B cell (primary cell): ENCODE measurements at regions not wholly inside any gene's neighbourhood (a gene's known extent, or its start where the extent isn't known, plus 50 kb on each side); places are given as distances from the start of the nearest gene placed in this dataset.

ENCODE experiments used
- ATAC-seq: fragments of 200-7000 bp; cut with Tn5 transposase; one replicate; pipeline ENCODE4 v1.10.0; 2021; ENCODE audit warnings: low read depth, mild to moderate bottlenecking, moderate number of reproducible peaks, moderate library complexity
- CTCF ChIA-PET: fragments of 350-600 bp; sonication (Branson Sonifier 250); formaldehyde crosslinking; loops from one replicate; lab custom pipeline; 2021; ENCODE audit warnings: antibody characterized with exemption, inconsistent platforms; lab: Charles Lee
- POLR2A ChIA-PET: fragments of 350-600 bp; sonication (Branson Sonifier 250); formaldehyde crosslinking; loops from one replicate; lab custom pipeline; 2021; ENCODE audit warnings: antibody characterized with exemption; lab: Charles Lee
- DNase-seq: peaks from one replicate; pipeline ENCODE4 v3.0.0; 2013
- H2AFZ ChIP-seq: 2 replicates; pipeline ENCODE4 v1.6.1; 2012; ENCODE audit warnings: mild to moderate bottlenecking, low read depth, low read length; ENCODE audit not compliant: insufficient read depth, poor library complexity, severe bottlenecking
- H3K27ac ChIP-seq, 2 donors: 1 replicate in 1 of 2; 2 replicates in 1 of 2; pipeline ENCODE4 v1.5.1; 2012 to 2013; ENCODE audit warnings: low read length in 2 of 2, mild to moderate bottlenecking in 2 of 2, moderate library complexity in 1 of 2
- H3K27me3 ChIP-seq, 4 experiments: fragments of 200-600 bp in 1 of 4; sonication (generic) in 1 of 4; replicated peaks in 1 of 4; 1 replicate in 2 of 4; 2 replicates in 2 of 4; pipeline versions ENCODE4 v1.6.1 to v1.7.0; 2013 to 2016; ENCODE audit warnings: low read length in 3 of 4, mild to moderate bottlenecking in 2 of 4, mixed read lengths in 1 of 4, moderate library complexity in 1 of 4; ENCODE audit not compliant: insufficient read depth in 4 of 4, control insufficient read depth in 3 of 4; ENCODE audit errors: control extremely low read depth in 1 of 4
- H3K36me3 ChIP-seq, 2 experiments: replicated peaks in 1 of 2; 1 replicate in 1 of 2; 2 replicates in 1 of 2; pipeline versions ENCODE4 v1.6.1 to v1.7.1; 2013; ENCODE audit warnings: low read length in 1 of 2; ENCODE audit not compliant: insufficient read depth in 2 of 2, control insufficient read depth in 1 of 2; ENCODE audit errors: control extremely low read depth in 1 of 2, extremely low read depth in 1 of 2
- H3K4me1 ChIP-seq, 2 donors: fragments of 200-600 bp in 1 of 2; sonication (generic) in 1 of 2; 1 replicate in 1 of 2; 2 replicates in 1 of 2; pipeline versions ENCODE4 v1.5.1 to v1.6.1; 2013 to 2017; ENCODE audit warnings: low read length in 2 of 2; ENCODE audit not compliant: control insufficient read depth in 2 of 2, insufficient read depth in 2 of 2
- H3K4me2 ChIP-seq: replicated peaks from 2 replicates; pipeline ENCODE3; 2012; ENCODE audit warnings: mild to moderate bottlenecking, low read depth, low read length; ENCODE audit not compliant: poor library complexity, severe bottlenecking
- H3K4me3 ChIP-seq, 5 experiments: fragments of 200-600 bp in 1 of 5; sonication (generic) in 1 of 5; 1 replicate in 3 of 5; 2 replicates in 2 of 5; pipeline versions ENCODE4 v1.5.1 to v1.7.0; 2011 to 2016; ENCODE audit warnings: low read length in 4 of 5, mild to moderate bottlenecking in 4 of 5, low read depth in 2 of 5, control low read depth in 1 of 5, moderate library complexity in 1 of 5; ENCODE audit not compliant: insufficient read depth in 1 of 5; ENCODE audit errors: control extremely low read depth in 1 of 5, extremely low read depth in 1 of 5
- H3K79me2 ChIP-seq: fragments of 200-600 bp; sonication (generic); one replicate; pipeline ENCODE4 v1.6.0; 2016; ENCODE audit warnings: low read length; ENCODE audit not compliant: control insufficient read depth, insufficient read depth
- H3K9ac ChIP-seq: fragments of 200-600 bp; sonication (generic); 2 replicates; pipeline ENCODE4 v1.6.1; 2017; ENCODE audit warnings: mild to moderate bottlenecking, low read length, moderate library complexity
- H3K9me3 ChIP-seq, 3 donors: one replicate each; pipeline versions ENCODE4 v1.6.1 to v1.7.1; 2013; ENCODE audit warnings: low read length in 2 of 3; ENCODE audit not compliant: control insufficient read depth in 2 of 3, insufficient read depth in 1 of 3; ENCODE audit errors: control extremely low read depth in 1 of 3
- H4K20me1 ChIP-seq: 2 replicates; pipeline ENCODE4 v1.6.0; 2012; ENCODE audit warnings: mild to moderate bottlenecking, low read length; ENCODE audit not compliant: insufficient read depth, control insufficient read depth, poor library complexity, severe bottlenecking
- H3K27ac Mint-ChIP-seq: one replicate; pipeline ENCODE4 v1.8.0; 2021; ENCODE audit warnings: mixed read lengths
- H3K27me3 Mint-ChIP-seq: one replicate; pipeline ENCODE4 v1.8.0; 2021; ENCODE audit warnings: mixed read lengths
- H3K4me1 Mint-ChIP-seq: one replicate; pipeline ENCODE4 v1.8.0; 2021; ENCODE audit warnings: mixed read lengths
- H3K4me3 Mint-ChIP-seq: one replicate; pipeline ENCODE4 v1.8.0; 2021; ENCODE audit warnings: mixed read lengths
- H3K9me3 Mint-ChIP-seq: one replicate; pipeline ENCODE4 v1.8.0; 2022; ENCODE audit warnings: mixed read lengths; ENCODE audit not compliant: insufficient read depth
- CTCF ChIP-seq: fragments of 200-600 bp; IDR thresholded peaks from one replicate; pipeline ENCODE4 v1.8.0; 2022; ENCODE audit warnings: antibody characterized with exemption, mild to moderate bottlenecking
- EZH2 ChIP-seq: IDR thresholded peaks from 2 replicates; pipeline ENCODE4 v1.6.1; 2012; ENCODE audit warnings: borderline replicate concordance, low read depth, mild to moderate bottlenecking, moderate library complexity, low read length; ENCODE audit not compliant: insufficient read depth, poor library complexity, severe bottlenecking
- WGBS: methylation state at CpG from one replicate; pipeline ENCODE4 v1.1.5; 2013; ENCODE audit warnings: missing lambda C conversion rate; ENCODE audit not compliant: insufficient coverage; 5-methylcytosine and 5-hydroxymethylcytosine counted together
- intact Hi-C: fragments of 100-400 bp; cut with micrococcal nuclease; formaldehyde crosslinking; loops from one replicate; pipeline ENCODE4 v1.10.0; 2022

GRCh38 chr6:141486942-141487341 is 645.8 kb upstream of the GJE1 start:
- ChIA-PET POLR2A (no interaction called here), CTCF (no interaction called here)
- no CpG with 5 or more reads among the region's 3 CpGs for WGBS
- intact Hi-C loops: no loop called here
- no peaks in the 10 kb centered on the region for H3K27me3 ChIP-seq
- TF ChIP-seq EZH2 (no peak), CTCF (no peak)
- no peak overlapping the region for H3K4me3 ChIP-seq
- H4K20me1 ChIP-seq: no peaks in the 10 kb centered on the region
- no peaks in the 10 kb centered on the region for H3K9me3 Mint-ChIP-seq
- no peaks in the 10 kb centered on the region for H3K79me2 ChIP-seq
- no peaks in the 10 kb centered on the region for H3K9me3 ChIP-seq
- peaks cover 44% of the 10 kb centered on the region for H3K4me1 Mint-ChIP-seq
- no peak overlapping the region for H3K4me3 Mint-ChIP-seq
- no peaks in the 10 kb centered on the region for H3K27me3 Mint-ChIP-seq
- no peak overlapping the region for H2AFZ ChIP-seq
- no peak overlapping the region for H3K9ac ChIP-seq
- H3K36me3 ChIP-seq: no peaks in the 10 kb centered on the region
- H3K27ac Mint-ChIP-seq: no peak overlapping the region
- no peak overlapping the region for H3K27ac ChIP-seq
- H3K4me1 ChIP-seq: peaks cover 28 to 36% of the 10 kb centered on the region in 2 donors
- DNase-seq: no peak
- ATAC-seq: no peak
- H3K4me2 ChIP-seq: no peak overlapping the region

GRCh38 chr6:141484711-141485110 is 648.0 kb upstream of the GJE1 start:
- H3K36me3 ChIP-seq: no peaks in the 10 kb centered on the region
- Mint-ChIP-seq H3K27me3 (no peaks in the 10 kb centered on the region), H3K27ac (peak overlapping the region; percentile 82), H3K9me3 (no peaks in the 10 kb centered on the region), H3K4me3 (peak overlapping the region; percentile 70), H3K4me1 (peaks cover 47% of the 10 kb centered on the region)
- CTCF ChIA-PET: interaction anchor here (0.6 to 2.2 kb wide), 6 partner anchors 9 to 79 kb away, joined by 3 to 9 read pairs (median 4); no protein-coding TSS in a partner anchor
- peak; percentile 78 for ATAC-seq
- intact Hi-C loops: loop anchor here (1.0 kb wide), 2 partner anchors 70 to 103 kb away; no protein-coding TSS in a partner anchor
- no peaks in the 10 kb centered on the region for H3K79me2 ChIP-seq
- no CpG with 5 or more reads among the region's 3 CpGs for WGBS
- peak overlapping the region; percentile 52 for H3K9ac ChIP-seq
- POLR2A ChIA-PET: interaction anchor here (0.6 kb wide), 1 partner anchor 132 kb away, joined by 4 read pairs; no protein-coding TSS in a partner anchor
- H3K9me3 ChIP-seq: no peaks in the 10 kb centered on the region
- H3K27me3 ChIP-seq: no peaks in the 10 kb centered on the region
- H3K4me2 ChIP-seq: peak overlapping the region; percentile 70
- peak overlapping the region; percentile 91 to 94 for H3K27ac ChIP-seq
- DNase-seq: peak; percentile 82
- no peak for TF ChIP-seq CTCF
- no peak for TF ChIP-seq EZH2
- H4K20me1 ChIP-seq: no peaks in the 10 kb centered on the region
- peak overlapping the region; percentile 39 for H2AFZ ChIP-seq
- peaks cover 28 to 39% of the 10 kb centered on the region in 2 donors for H3K4me1 ChIP-seq
- peak overlapping the region in 4 of 5 experiments; percentile 6 to 49 (median 22) for H3K4me3 ChIP-seq
